H9 (cell line): ENCODE measurements at regions not wholly inside any gene's neighbourhood (a gene's known extent, or its start where the extent isn't known, plus 50 kb on each side); places are given as distances from the start of the nearest gene placed in this dataset.

Experiments
- DNase-seq: peaks from one replicate; pipeline ENCODE4 v3.0.0-alpha.2; 2017
- H2AFZ ChIP-seq: one replicate; pipeline ENCODE4 v1.6.1; 2013; ENCODE audit warnings: mild to moderate bottlenecking, low read length, control low read depth, moderate library complexity
- H2AK5ac ChIP-seq: 2 replicates; pipeline ENCODE4 v1.6.1; 2013; ENCODE audit warnings: low read length, control low read depth, mixed read lengths; ENCODE audit not compliant: insufficient read length
- H2BK120ac ChIP-seq: one replicate; pipeline ENCODE4 v1.6.1; 2013; ENCODE audit warnings: low read depth, mild to moderate bottlenecking, low read length, control low read depth, inconsistent platforms; ENCODE audit not compliant: poor library complexity, severe bottlenecking
- H2BK12ac ChIP-seq: 2 replicates; pipeline ENCODE4 v1.6.1; 2013; ENCODE audit warnings: low read length, control low read depth, mixed read lengths, low read depth; ENCODE audit not compliant: insufficient read length
- H2BK15ac ChIP-seq: 2 replicates; pipeline ENCODE4 v1.6.1; 2013; ENCODE audit warnings: low read depth, low read length, control low read depth
- H2BK20ac ChIP-seq: one replicate; pipeline ENCODE4 v1.6.1; 2013; ENCODE audit warnings: low read depth, mild to moderate bottlenecking, low read length, control low read depth, inconsistent platforms; ENCODE audit not compliant: poor library complexity, severe bottlenecking
- H2BK5ac ChIP-seq: 2 replicates; pipeline ENCODE4 v1.6.1; 2013; ENCODE audit warnings: low read length, control low read depth, mixed read lengths; ENCODE audit not compliant: insufficient read length
- H3K14ac ChIP-seq: 2 replicates; pipeline ENCODE4 v1.6.1; 2013; ENCODE audit warnings: low read length, control low read depth; ENCODE audit not compliant: insufficient read depth
- H3K18ac ChIP-seq: 2 replicates; pipeline ENCODE4 v1.6.1; 2013; ENCODE audit warnings: low read depth, mild to moderate bottlenecking, mixed read lengths, low read length, control low read depth; ENCODE audit not compliant: insufficient read length
- H3K23ac ChIP-seq: 2 replicates; pipeline ENCODE4 v1.6.1; 2013; ENCODE audit warnings: low read length, control low read depth, mixed read lengths, low read depth; ENCODE audit not compliant: insufficient read length
- H3K23me2 ChIP-seq: 2 replicates; pipeline ENCODE4 v1.6.1; 2013; ENCODE audit warnings: low read depth, mild to moderate bottlenecking, mixed read lengths, low read length, control low read depth; ENCODE audit not compliant: insufficient read length, poor library complexity, severe bottlenecking
- H3K27ac ChIP-seq: 2 replicates; pipeline ENCODE4 v1.5.1; 2013; ENCODE audit warnings: low read length, control low read depth, mixed read lengths, low read depth; ENCODE audit not compliant: insufficient read length
- H3K27me3 ChIP-seq: 2 replicates; pipeline ENCODE4 v1.6.1; 2013; ENCODE audit warnings: low read length, control low read depth, inconsistent platforms; ENCODE audit not compliant: insufficient read depth
- H3K4ac ChIP-seq: 2 replicates; pipeline ENCODE4 v1.6.1; 2013; ENCODE audit warnings: low read depth, mild to moderate bottlenecking, control low read depth, inconsistent platforms, low read length, moderate library complexity
- H3K4me1 ChIP-seq: 2 replicates; pipeline ENCODE4 v1.6.1; 2013; ENCODE audit warnings: low read length, control low read depth, inconsistent platforms; ENCODE audit not compliant: insufficient read depth
- H3K4me2 ChIP-seq: 2 replicates; pipeline ENCODE4 v1.6.1; 2013; ENCODE audit warnings: low read length, control low read depth, mixed read lengths; ENCODE audit not compliant: insufficient read length, insufficient read depth
- H3K56ac ChIP-seq: 2 replicates; pipeline ENCODE4 v1.6.1; 2013; ENCODE audit warnings: low read depth, mild to moderate bottlenecking, mixed read lengths, low read length, control low read depth; ENCODE audit not compliant: insufficient read length
- H3K79me1 ChIP-seq: 2 replicates; pipeline ENCODE4 v1.6.1; 2013; ENCODE audit warnings: low read depth, mild to moderate bottlenecking, moderate library complexity, low read length, control low read depth, inconsistent platforms; ENCODE audit not compliant: insufficient read depth, poor library complexity, severe bottlenecking
- H3K79me2 ChIP-seq: 2 replicates; pipeline ENCODE4 v1.6.1; 2013; ENCODE audit warnings: low read length, control low read depth, inconsistent platforms; ENCODE audit not compliant: insufficient read depth
- H3K9ac ChIP-seq: 2 replicates; pipeline ENCODE4 v1.6.1; 2013; ENCODE audit warnings: low read length, control low read depth, mixed read lengths; ENCODE audit not compliant: insufficient read length; ENCODE audit errors: extremely low read depth
- H3K9me3 ChIP-seq: one replicate; pipeline ENCODE4 v1.6.1; 2013; ENCODE audit warnings: low read depth, low read length, inconsistent platforms; ENCODE audit not compliant: control insufficient read depth
- H3T11ph ChIP-seq: one replicate; pipeline ENCODE4 v1.6.1; 2013; ENCODE audit warnings: mild to moderate bottlenecking, low read length, control low read depth, inconsistent platforms
- H4K20me1 ChIP-seq: one replicate; pipeline ENCODE4 v1.6.1; 2013; ENCODE audit not compliant: control insufficient read depth, insufficient read length, insufficient read depth
- H4K5ac ChIP-seq: 2 replicates; pipeline ENCODE4 v1.6.1; 2013; ENCODE audit warnings: low read depth, mild to moderate bottlenecking, mixed read lengths, low read length, control low read depth; ENCODE audit not compliant: insufficient read length
- H4K8ac ChIP-seq: replicated peaks from 2 replicates; pipeline ENCODE4 v1.6.1; 2013; ENCODE audit warnings: low read length, control low read depth, mixed read lengths, low read depth; ENCODE audit not compliant: insufficient read length
- H4K91ac ChIP-seq: 2 replicates; pipeline ENCODE4 v1.6.1; 2013; ENCODE audit warnings: low read depth, mild to moderate bottlenecking, moderate library complexity, mixed read lengths, low read length, control low read depth; ENCODE audit not compliant: insufficient read length
- H3K27ac Mint-ChIP-seq, 3 experiments: 2 replicates in 2 of 3; 3 replicates in 1 of 3; pipeline ENCODE4 v1.8.0; 2020 to 2021; ENCODE audit warnings: mixed read lengths in 3 of 3, mild to moderate bottlenecking in 1 of 3, moderate library complexity in 1 of 3
- H3K27me3 Mint-ChIP-seq: 2 replicates; pipeline ENCODE4 v1.8.0; 2021; ENCODE audit warnings: low read depth, mild to moderate bottlenecking, moderate library complexity, mixed read lengths
- H3K36me3 Mint-ChIP-seq, 3 experiments: 2 replicates in 2 of 3; 3 replicates in 1 of 3; pipeline ENCODE4 v1.8.0; 2020 to 2021; ENCODE audit warnings: low read depth in 3 of 3, mixed read lengths in 3 of 3; ENCODE audit not compliant: insufficient read depth in 1 of 3
- H3K4me1 Mint-ChIP-seq, 2 experiments: 2 replicates each; pipeline ENCODE4 v1.8.0; 2020; ENCODE audit warnings: mixed read lengths in 2 of 2
- H3K4me3 Mint-ChIP-seq, 2 experiments: 2 replicates in 1 of 2; 3 replicates in 1 of 2; pipeline ENCODE4 v1.8.0; 2020 to 2021; ENCODE audit warnings: mild to moderate bottlenecking in 2 of 2, mixed read lengths in 2 of 2, moderate library complexity in 1 of 2
- H3K9me3 Mint-ChIP-seq, 2 experiments: 2 replicates in 1 of 2; 3 replicates in 1 of 2; pipeline ENCODE4 v1.8.0; 2020; ENCODE audit warnings: mild to moderate bottlenecking in 2 of 2, mixed read lengths in 2 of 2, moderate library complexity in 1 of 2
- WGBS: extraction: QIAGEN DNeasy Blood & Tissue Kit; methylation state at CpG from one replicate; pipeline ENCODE4 v1.1.7; 2013; ENCODE audit warnings: missing lambda C conversion rate, low lambda C conversion rate, mixed read lengths; ENCODE audit not compliant: insufficient read length; ENCODE audit errors: extremely low coverage; 5-methylcytosine and 5-hydroxymethylcytosine counted together
- TF ChIP-seq, protein P1 (sequence below): fragments of 200-600 bp; sonication (generic); conservative IDR thresholded peaks from 3 replicates; pipeline ENCODE4 v1.8.0; 2021; ENCODE audit warnings: antibody characterized with exemption, mild to moderate bottlenecking

DNA sequence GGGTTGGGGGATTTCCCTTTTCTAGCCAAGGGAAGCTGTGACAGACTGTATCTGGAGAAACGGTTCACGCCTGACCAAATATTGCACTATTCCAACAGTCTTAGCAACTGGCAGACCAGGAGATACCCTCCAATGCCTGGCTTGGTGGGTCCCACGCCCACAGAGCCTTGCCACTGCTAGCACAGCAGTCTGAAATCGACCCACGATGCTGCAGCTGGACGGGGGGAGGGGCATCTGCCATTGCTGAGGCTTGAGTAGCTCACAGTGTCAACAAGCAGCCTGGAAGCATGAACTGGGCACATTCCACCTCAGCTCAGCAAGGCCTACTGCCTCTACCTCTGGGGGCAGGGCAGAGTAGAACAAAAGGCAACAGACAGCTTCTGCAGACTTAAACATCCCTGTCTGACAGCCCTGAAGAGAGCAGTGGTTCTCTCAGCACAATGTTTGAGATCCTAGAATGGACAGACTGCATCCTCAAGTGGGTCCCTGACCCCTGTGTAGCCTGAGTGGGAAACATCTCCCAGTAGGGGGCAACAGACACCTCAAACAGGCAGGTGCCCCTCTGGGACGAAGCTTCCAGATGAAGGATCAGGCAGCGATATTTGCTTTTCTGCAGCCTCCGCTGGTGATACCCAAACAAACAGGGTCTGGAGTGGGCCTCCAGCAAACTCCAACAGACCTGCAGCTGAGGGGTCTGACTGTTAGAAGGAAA is 89.9 kb upstream of the ECI2 start:
- H3K9ac ChIP-seq: no peak overlapping the region
- H3K79me2 ChIP-seq: no peaks in the 10 kb centered on the region
- peaks cover 8% of the 10 kb centered on the region for H3K27me3 Mint-ChIP-seq
- H3T11ph ChIP-seq: no peak overlapping the region
- H3K9me3 ChIP-seq: no peaks in the 10 kb centered on the region
- peaks cover 0 to 2% (median 2%) of the 10 kb centered on the region in 3 experiments; a peak in 2 of 7 replicates for H3K36me3 Mint-ChIP-seq
- peak; percentile 40 for DNase-seq
- no peak overlapping the region for H3K27ac Mint-ChIP-seq
- H4K20me1 ChIP-seq: no peaks in the 10 kb centered on the region
- H3K27me3 ChIP-seq: no peaks in the 10 kb centered on the region
- no peaks in the 10 kb centered on the region for H3K79me1 ChIP-seq
- no peak overlapping the region for H3K23ac ChIP-seq
- H4K8ac ChIP-seq: no peak overlapping the region
- no CpG with 5 or more reads among the region's 9 CpGs for WGBS
- no peak overlapping the region for H2BK15ac ChIP-seq
- H3K56ac ChIP-seq: no peak overlapping the region
- H3K9me3 Mint-ChIP-seq: peaks cover 7% of the 10 kb centered on the region in 2 experiments
- H3K4me1 Mint-ChIP-seq: peaks cover 10 to 11% of the 10 kb centered on the region in 2 experiments
- no peak overlapping the region for H2BK120ac ChIP-seq
- no peak overlapping the region for H3K4ac ChIP-seq
- H3K4me2 ChIP-seq: no peak overlapping the region
- H3K4me3 Mint-ChIP-seq: no peak overlapping the region
- TF ChIP-seq, protein P1, sequence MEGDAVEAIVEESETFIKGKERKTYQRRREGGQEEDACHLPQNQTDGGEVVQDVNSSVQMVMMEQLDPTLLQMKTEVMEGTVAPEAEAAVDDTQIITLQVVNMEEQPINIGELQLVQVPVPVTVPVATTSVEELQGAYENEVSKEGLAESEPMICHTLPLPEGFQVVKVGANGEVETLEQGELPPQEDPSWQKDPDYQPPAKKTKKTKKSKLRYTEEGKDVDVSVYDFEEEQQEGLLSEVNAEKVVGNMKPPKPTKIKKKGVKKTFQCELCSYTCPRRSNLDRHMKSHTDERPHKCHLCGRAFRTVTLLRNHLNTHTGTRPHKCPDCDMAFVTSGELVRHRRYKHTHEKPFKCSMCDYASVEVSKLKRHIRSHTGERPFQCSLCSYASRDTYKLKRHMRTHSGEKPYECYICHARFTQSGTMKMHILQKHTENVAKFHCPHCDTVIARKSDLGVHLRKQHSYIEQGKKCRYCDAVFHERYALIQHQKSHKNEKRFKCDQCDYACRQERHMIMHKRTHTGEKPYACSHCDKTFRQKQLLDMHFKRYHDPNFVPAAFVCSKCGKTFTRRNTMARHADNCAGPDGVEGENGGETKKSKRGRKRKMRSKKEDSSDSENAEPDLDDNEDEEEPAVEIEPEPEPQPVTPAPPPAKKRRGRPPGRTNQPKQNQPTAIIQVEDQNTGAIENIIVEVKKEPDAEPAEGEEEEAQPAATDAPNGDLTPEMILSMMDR: peak; percentile 30; the same call in 2 of the 3 replicates
- H2BK20ac ChIP-seq: no peak overlapping the region
- no peak overlapping the region for H2AFZ ChIP-seq
- no peak overlapping the region for H2BK12ac ChIP-seq
- H3K27ac ChIP-seq: no peak overlapping the region
- no peak overlapping the region for H2AK5ac ChIP-seq
- no peaks in the 10 kb centered on the region; the same call in 1 of the 2 replicates for H3K4me1 ChIP-seq
- H4K5ac ChIP-seq: no peak overlapping the region
- no peak overlapping the region for H3K14ac ChIP-seq
- no peaks in the 10 kb centered on the region for H3K23me2 ChIP-seq
- no peak overlapping the region for H3K18ac ChIP-seq
- H2BK5ac ChIP-seq: no peak overlapping the region
- no peak overlapping the region for H4K91ac ChIP-seq
